Dedifferentiated amniotic fluid mesenchymal stem cell (primary cell): ENCODE measurements at regions not wholly inside any gene's neighbourhood (a gene's known extent, or its start where the extent isn't known, plus 50 kb on each side); places are given as distances from the start of the nearest gene placed in this dataset.
"Not testable (repeated sequence)": the region's sequence is repeated elsewhere in the genome, so short reads cannot be mapped to it uniquely, and the experiment has no call there.

Experiments used
- DNase-seq: peaks from one replicate; pipeline ENCODE4 v3.0.0-alpha.2; 2016; ENCODE audit errors: extremely low spot score

GRCh38 chr9:65454034-65454433, 169.0 kb upstream of the FOXD4L5 start:
- DNase-seq, result not testable (repeated sequence)

- DNase-seq, result not testable (repeated sequence)
These were observed 165.0 kb upstream of the FOXD4L5 start for GRCh38 chr9:65449886-65450610.

GRCh38 chr9:65449423-65449822, 164.4 kb upstream of the FOXD4L5 start:
- no peak for DNase-seq

- DNase-seq, result not testable (repeated sequence)
These were observed 162.1 kb upstream of the FOXD4L5 start for GRCh38 chr9:65447146-65447545.

GRCh38 chr9:65445991-65446390, 161.0 kb upstream of the FOXD4L5 start:
- DNase-seq, result not testable (repeated sequence)

- no peak for DNase-seq
These were observed 159.9 kb upstream of the FOXD4L5 start for GRCh38 chr9:65444943-65445342.

GRCh38 chr9:65442116-65442515, 157.1 kb upstream of the FOXD4L5 start:
- not testable (repeated sequence) for DNase-seq

- DNase-seq, result not testable (repeated sequence)
These were observed 156.4 kb upstream of the FOXD4L5 start for GRCh38 chr9:65441324-65441920.

GRCh38 chr9:65437724-65438123, 152.7 kb upstream of the FOXD4L5 start:
- no peak for DNase-seq

GRCh38 chr9:65435464-65435863, 150.5 kb upstream of the FOXD4L5 start:
- DNase-seq, result no peak

GRCh38 chr9:65432722-65433323, 147.8 kb upstream of the FOXD4L5 start:
- no peak for DNase-seq

GRCh38 chr9:65432051-65432450, 147.0 kb upstream of the FOXD4L5 start:
- no peak for DNase-seq

GRCh38 chr9:65430221-65430620, 145.2 kb upstream of the FOXD4L5 start:
- DNase-seq, result no peak

- not testable (repeated sequence) for DNase-seq
These were observed 142.4 kb upstream of the FOXD4L5 start for GRCh38 chr9:65427361-65427760.

- not testable (repeated sequence) for DNase-seq
These were observed 141.8 kb upstream of the FOXD4L5 start for GRCh38 chr9:65426813-65427212.

GRCh38 chr9:65426231-65426630, 141.2 kb upstream of the FOXD4L5 start:
- no peak for DNase-seq

- DNase-seq, result not testable (repeated sequence)
These were observed 140.2 kb upstream of the FOXD4L5 start for GRCh38 chr9:65425183-65425582.

GRCh38 chr9:65424437-65424984, 139.5 kb upstream of the FOXD4L5 start:
- DNase-seq, result not testable (repeated sequence)

- DNase-seq, result not testable (repeated sequence)
These were observed 138.9 kb upstream of the FOXD4L5 start for GRCh38 chr9:65423691-65424436.

GRCh38 chr9:65422966-65423690, 138.1 kb upstream of the FOXD4L5 start:
- DNase-seq, result not testable (repeated sequence)

- not testable (repeated sequence) for DNase-seq
These were observed 136.5 kb upstream of the FOXD4L5 start for GRCh38 chr9:65421486-65421885.
